ENCODE measurements at regions not wholly inside any gene's neighbourhood (a gene's known extent, or its start where the extent isn't known, plus 50 kb on each side); places are given as distances from the start of the nearest gene placed in this dataset.

GRCh38 chr22:48069256-48069655 is 1306.8 kb downstream of the TBC1D22A start:
- H3K4me3 Mint-ChIP-seq = no peak overlapping the region
- DNase-seq = no peak
- no peak for ATAC-seq
- H3K27ac Mint-ChIP-seq = no peak overlapping the region
- H3K4me3 ChIP-seq (ENCODE audit: low read length) = no peak overlapping the region
- no peaks in the 10 kb centered on the region for H3K4me1 Mint-ChIP-seq
- no peaks in the 10 kb centered on the region for H3K36me3 ChIP-seq (ENCODE audit: control insufficient read depth, insufficient read depth, low read length)
- no peak for TF ChIP-seq CTCF (IDR thresholded peaks at IDR 0.05)
- no peaks in the 10 kb centered on the region for H3K9me3 ChIP-seq (ENCODE audit: control insufficient read depth, insufficient read depth, low read length)
- peaks cover 20 to 43% of the 10 kb centered on the region in 2 donors for H3K27me3 Mint-ChIP-seq (ENCODE audit: low read depth in 2 of 2)
- 96% methylated on average over 2 of the region's 2 CpGs for WGBS (ENCODE audit: insufficient coverage)
- no peaks in the 10 kb centered on the region for H3K4me1 ChIP-seq (ENCODE audit: control insufficient read depth, insufficient read depth, low read length)
- no peak overlapping the region for H3K27ac ChIP-seq (ENCODE audit: low read length)
- no peaks in the 10 kb centered on the region for H3K9me3 Mint-ChIP-seq
- H3K27me3 ChIP-seq (ENCODE audit: control insufficient read depth, insufficient read depth, low read length) = no peaks in the 10 kb centered on the region
- no peaks in the 10 kb centered on the region for H3K36me3 Mint-ChIP-seq
- intact Hi-C loops (cut with micrococcal nuclease) = no loop called here

GRCh38 chr22:48068323-48068885 is 1306.0 kb downstream of the TBC1D22A start:
- H3K9me3 Mint-ChIP-seq = no peaks in the 10 kb centered on the region
- H3K27me3 Mint-ChIP-seq (ENCODE audit: low read depth in 2 of 2) = peaks cover 14 to 34% of the 10 kb centered on the region in 2 donors
- TF ChIP-seq CTCF (IDR thresholded peaks at IDR 0.05) = no peak
- Histone ChIP-seq H3K27ac (ENCODE audit: low read length) (no peak overlapping the region), H3K4me3 (ENCODE audit: low read length) (no peak overlapping the region), H3K36me3 (ENCODE audit: control insufficient read depth, insufficient read depth, low read length) (no peaks in the 10 kb centered on the region), H3K4me1 (ENCODE audit: control insufficient read depth, insufficient read depth, low read length) (no peaks in the 10 kb centered on the region), H3K27me3 (ENCODE audit: control insufficient read depth, insufficient read depth, low read length) (no peaks in the 10 kb centered on the region), H3K9me3 (ENCODE audit: control insufficient read depth, insufficient read depth, low read length) (no peaks in the 10 kb centered on the region)
- intact Hi-C loops (cut with micrococcal nuclease) = no loop called here
- no peak overlapping the region for H3K27ac Mint-ChIP-seq
- H3K4me1 Mint-ChIP-seq = no peaks in the 10 kb centered on the region
- 85% methylated on average over 18 of the region's 18 CpGs for WGBS (ENCODE audit: insufficient coverage)
- DNase-seq (no peak), ATAC-seq (no peak)
- no peaks in the 10 kb centered on the region for H3K36me3 Mint-ChIP-seq
- no peak overlapping the region for H3K4me3 Mint-ChIP-seq

- ATAC-seq (no peak), DNase-seq (no peak)
- Mint-ChIP-seq H3K27ac (no peak overlapping the region), H3K27me3 (ENCODE audit: low read depth in 2 of 2) (peaks cover 14 to 33% of the 10 kb centered on the region in 2 donors), H3K9me3 (no peaks in the 10 kb centered on the region), H3K4me1 (no peaks in the 10 kb centered on the region), H3K4me3 (no peak overlapping the region), H3K36me3 (no peaks in the 10 kb centered on the region)
- H3K27me3 ChIP-seq (ENCODE audit: control insufficient read depth, insufficient read depth, low read length) = no peaks in the 10 kb centered on the region
- no peaks in the 10 kb centered on the region for H3K4me1 ChIP-seq (ENCODE audit: control insufficient read depth, insufficient read depth, low read length)
- H3K9me3 ChIP-seq (ENCODE audit: control insufficient read depth, insufficient read depth, low read length) = no peaks in the 10 kb centered on the region
- no peaks in the 10 kb centered on the region for H3K36me3 ChIP-seq (ENCODE audit: control insufficient read depth, insufficient read depth, low read length)
- no peak overlapping the region for H3K27ac ChIP-seq (ENCODE audit: low read length)
- 92% methylated on average over 7 of the region's 7 CpGs for WGBS (ENCODE audit: insufficient coverage)
- H3K4me3 ChIP-seq (ENCODE audit: low read length) = no peak overlapping the region
- TF ChIP-seq CTCF (IDR thresholded peaks at IDR 0.05) = no peak
- intact Hi-C loops (cut with micrococcal nuclease) = no loop called here
Observed at GRCh38 chr22:48065892-48066291, 1303.4 kb downstream of the TBC1D22A start.

GRCh38 chr22:48061726-48062125 is 1299.3 kb downstream of the TBC1D22A start:
- intact Hi-C loops (cut with micrococcal nuclease) = no loop called here
- TF ChIP-seq CTCF (IDR thresholded peaks at IDR 0.05) = no peak

More at GRCh38 chr22:48061726-48062125, 1299.3 kb downstream of the TBC1D22A start:
- Mint-ChIP-seq H3K9me3 (no peaks in the 10 kb centered on the region), H3K4me3 (no peak overlapping the region), H3K4me1 (peaks cover 0 to 7% of the 10 kb centered on the region in 2 donors), H3K36me3 (no peaks in the 10 kb centered on the region), H3K27ac (no peak overlapping the region), H3K27me3 (ENCODE audit: low read depth in 2 of 2) (peaks cover 27 to 42% of the 10 kb centered on the region in 2 donors)
- no peaks in the 10 kb centered on the region for H3K9me3 ChIP-seq (ENCODE audit: control insufficient read depth, insufficient read depth, low read length)
- no peak overlapping the region for H3K4me3 ChIP-seq (ENCODE audit: low read length)
- H3K27me3 ChIP-seq (ENCODE audit: control insufficient read depth, insufficient read depth, low read length) = peaks cover 3% of the 10 kb centered on the region
- ATAC-seq = no peak
- H3K27ac ChIP-seq (ENCODE audit: low read length) = no peak overlapping the region
- DNase-seq = no peak
- 76% methylated on average over 4 of the region's 4 CpGs for WGBS (ENCODE audit: insufficient coverage)
- no peaks in the 10 kb centered on the region for H3K4me1 ChIP-seq (ENCODE audit: control insufficient read depth, insufficient read depth, low read length)
- H3K36me3 ChIP-seq (ENCODE audit: control insufficient read depth, insufficient read depth, low read length) = no peaks in the 10 kb centered on the region
